Stimulated activated CD4-positive, alpha-beta T cell treated with anti-CD3 and anti-CD28 coated beads, Interleukin-2, amount 100 ng/mL, for 24 hours (primary cell): ENCODE measurements at regions not wholly inside any gene's neighbourhood (a gene's known extent, or its start where the extent isn't known, plus 50 kb on each side); places are given as distances from the start of the nearest gene placed in this dataset.
"Not testable (repeated sequence)": the region's sequence is repeated elsewhere in the genome, so short reads cannot be mapped to it uniquely, and the experiment has no call there.

Experiments used
- DNase-seq, 2 donors: peaks; one replicate each; pipeline ENCODE4 v3.0.0-alpha.2; 2020

- no peak for DNase-seq
Measured at GRCh38 chr1:121443001-121443540, 258.3 kb downstream of the SRGAP2C start.

GRCh38 chr1:121444096-121444495, 259.3 kb downstream of the SRGAP2C start:
- DNase-seq, result no peak

GRCh38 chr1:121445679-121446078, 260.9 kb downstream of the SRGAP2C start:
- no peak for DNase-seq

- not testable (repeated sequence) for DNase-seq
Measured at GRCh38 chr1:121447280-121447923, 262.6 kb downstream of the SRGAP2C start.

- DNase-seq, result not testable (repeated sequence)
Measured at GRCh38 chr1:121448064-121448463, 263.3 kb downstream of the SRGAP2C start.

GRCh38 chr1:121448851-121449250, 264.1 kb downstream of the SRGAP2C start:
- no peak for DNase-seq

DNA sequence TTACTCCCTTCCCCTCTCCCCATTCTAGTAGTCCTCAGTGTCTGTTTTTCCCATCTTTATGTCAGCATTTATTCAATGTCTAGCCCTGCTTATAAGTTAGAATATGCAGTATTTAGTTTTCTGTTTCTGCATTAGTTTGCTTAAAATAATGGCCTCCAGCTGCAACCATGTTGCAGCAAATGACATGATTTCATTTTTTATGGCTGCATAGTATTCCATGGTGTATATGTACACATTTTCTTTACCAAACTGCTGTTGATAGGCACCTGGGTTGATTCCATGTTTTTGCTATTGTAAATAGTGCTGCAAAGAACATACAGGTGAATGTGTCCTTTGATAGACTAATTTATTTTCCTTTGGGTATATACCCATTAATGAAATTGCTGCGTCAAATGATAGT, 267.7 kb downstream of the SRGAP2C start:
- DNase-seq, result no peak

DNA sequence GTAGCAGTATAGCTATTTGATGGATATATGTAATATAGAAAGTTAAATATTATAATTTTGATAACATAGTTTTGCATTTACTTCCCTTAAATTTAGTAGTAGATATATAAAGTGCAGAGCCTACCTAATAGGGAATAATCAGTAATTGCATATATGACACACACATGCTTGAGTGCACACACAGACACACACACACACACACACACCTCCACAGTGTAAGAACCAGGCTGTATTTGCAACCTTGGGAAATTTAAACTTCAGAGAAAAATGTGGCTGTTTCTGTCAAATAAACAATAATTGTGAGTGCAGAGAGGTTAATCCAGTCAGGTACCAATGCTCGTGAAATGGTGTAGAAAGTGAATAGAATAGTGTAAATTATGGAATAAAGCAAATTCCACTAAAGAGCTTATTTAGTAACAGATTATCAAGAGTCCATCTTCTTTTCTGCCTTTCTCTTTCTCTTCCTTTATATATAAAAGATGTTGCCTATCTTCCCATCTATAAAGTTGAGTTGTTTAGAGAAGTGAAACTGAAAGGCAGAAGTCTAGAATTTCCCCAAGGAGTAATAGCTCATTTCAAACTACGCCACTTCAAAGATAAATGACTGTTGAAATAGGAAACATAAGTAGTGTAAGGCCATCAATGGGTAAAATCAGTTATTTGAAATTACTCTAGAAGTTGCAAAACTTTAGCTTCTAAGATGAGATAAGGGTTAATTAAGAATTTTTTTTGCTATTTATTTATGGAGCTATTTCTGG, 273.7 kb downstream of the SRGAP2C start:
- no peak for DNase-seq

DNA sequence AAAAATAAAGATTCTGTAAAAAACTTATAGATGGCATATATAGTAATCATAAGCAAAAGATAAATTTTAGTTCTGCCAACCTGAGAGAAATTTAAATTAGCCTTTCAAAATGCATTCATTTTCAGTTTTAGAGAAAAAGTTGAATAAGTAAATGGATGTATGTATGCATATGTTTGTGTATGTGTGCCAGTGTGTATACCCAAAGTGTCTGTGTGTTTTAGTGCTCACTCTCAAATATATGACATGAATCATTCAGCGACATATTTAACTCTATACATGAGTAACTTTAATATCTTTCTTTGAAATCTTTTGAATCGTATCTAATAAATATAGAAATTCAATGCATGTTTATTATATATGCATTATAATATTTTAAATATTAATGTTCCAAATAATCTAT, 274.5 kb downstream of the SRGAP2C start:
- DNase-seq, result no peak

- DNase-seq, result not testable (repeated sequence)
Measured at GRCh38 chr1:121469395-121469794, 284.6 kb downstream of the SRGAP2C start.

DNA sequence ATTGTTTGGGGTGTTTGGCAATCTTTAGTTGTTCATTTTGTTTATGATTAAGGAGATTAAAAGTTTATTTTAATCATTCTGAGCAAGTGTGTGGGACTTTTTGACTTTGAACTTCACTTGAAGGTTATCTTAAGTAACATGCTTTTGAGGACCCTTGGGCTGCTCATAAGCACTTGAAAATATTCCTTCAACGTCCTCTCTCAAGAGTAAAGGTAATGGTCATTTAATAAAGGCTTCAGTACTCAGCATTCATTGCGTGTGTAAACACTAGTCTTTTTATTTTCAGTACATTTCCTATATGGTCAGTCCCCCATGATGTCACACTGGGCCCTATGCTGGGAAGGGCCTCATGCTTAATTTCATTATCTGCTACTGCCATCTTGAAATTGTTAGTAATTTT, 285.6 kb downstream of the SRGAP2C start:
- DNase-seq, result not testable (repeated sequence)

- DNase-seq, result no peak
Measured at GRCh38 chr1:121471523-121471922, 286.7 kb downstream of the SRGAP2C start.

DNA sequence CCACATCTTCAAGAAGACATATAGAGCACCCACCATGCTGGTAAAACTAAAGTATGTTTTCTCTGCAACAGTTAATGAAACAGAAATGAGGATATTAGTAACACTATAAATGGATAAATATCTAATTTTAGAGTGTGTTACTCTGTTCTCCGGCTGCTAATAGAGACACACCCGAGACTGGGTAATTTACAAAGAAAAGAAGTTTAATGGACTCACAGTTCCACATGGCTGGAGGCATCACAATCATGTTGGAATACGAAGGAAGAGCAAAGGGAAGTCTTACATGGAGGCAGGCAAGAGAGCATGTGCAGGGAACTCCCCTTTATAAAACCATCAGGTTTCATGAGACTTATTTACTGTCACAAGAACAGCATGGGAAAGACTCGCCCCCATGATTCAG, 287.2 kb downstream of the SRGAP2C start:
- DNase-seq, result no peak

DNA sequence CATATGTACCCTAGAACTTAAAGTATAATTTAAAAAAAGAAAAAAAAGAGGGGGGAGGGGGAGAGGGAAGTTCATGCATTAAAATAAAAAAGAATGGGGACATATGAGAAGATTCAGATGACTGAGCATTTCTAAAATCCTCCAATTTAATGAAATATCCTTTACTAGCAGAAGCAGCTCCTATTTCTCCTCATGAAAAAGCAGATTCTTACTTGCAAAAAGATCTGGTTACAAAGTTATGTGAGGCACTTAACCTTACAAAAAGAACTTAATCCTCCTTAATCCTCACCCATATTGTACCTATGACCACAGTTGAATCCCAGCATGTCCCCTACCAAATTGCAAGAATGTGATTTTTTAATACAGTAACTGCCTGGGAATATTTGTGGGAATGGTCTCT, 298.5 kb downstream of the SRGAP2C start:
- no peak for DNase-seq

GRCh38 chr1:121483961-121484424, 299.2 kb downstream of the SRGAP2C start:
- no peak for DNase-seq

- not testable (repeated sequence) for DNase-seq
Measured at GRCh38 chr1:121494796-121495195, 310.0 kb downstream of the SRGAP2C start.

GRCh38 chr1:121511455-121511854, 326.7 kb downstream of the SRGAP2C start:
- not testable (repeated sequence) for DNase-seq

DNA sequence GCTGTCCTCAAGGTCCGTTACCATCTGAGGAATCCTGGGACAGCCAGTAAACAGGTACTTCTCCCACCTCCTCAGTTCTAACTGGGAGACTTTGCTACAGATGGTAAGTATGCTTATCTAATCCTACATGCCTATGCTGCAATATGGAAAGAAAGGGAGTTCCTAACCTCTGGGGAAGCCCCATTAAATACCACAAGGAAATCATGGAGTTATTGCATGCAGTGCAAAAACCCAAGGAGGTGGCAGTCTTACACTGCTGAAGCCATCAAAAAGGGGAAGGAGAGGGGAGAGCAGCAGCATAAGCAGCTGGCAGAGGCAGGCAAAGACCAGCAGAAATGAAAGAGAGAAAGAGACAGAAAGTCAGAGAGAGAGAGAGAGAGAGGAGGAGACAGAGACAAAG, 327.1 kb downstream of the SRGAP2C start:
- not testable (repeated sequence) for DNase-seq

GRCh38 chr1:121515235-121515634, 330.5 kb downstream of the SRGAP2C start:
- no peak for DNase-seq

DNA sequence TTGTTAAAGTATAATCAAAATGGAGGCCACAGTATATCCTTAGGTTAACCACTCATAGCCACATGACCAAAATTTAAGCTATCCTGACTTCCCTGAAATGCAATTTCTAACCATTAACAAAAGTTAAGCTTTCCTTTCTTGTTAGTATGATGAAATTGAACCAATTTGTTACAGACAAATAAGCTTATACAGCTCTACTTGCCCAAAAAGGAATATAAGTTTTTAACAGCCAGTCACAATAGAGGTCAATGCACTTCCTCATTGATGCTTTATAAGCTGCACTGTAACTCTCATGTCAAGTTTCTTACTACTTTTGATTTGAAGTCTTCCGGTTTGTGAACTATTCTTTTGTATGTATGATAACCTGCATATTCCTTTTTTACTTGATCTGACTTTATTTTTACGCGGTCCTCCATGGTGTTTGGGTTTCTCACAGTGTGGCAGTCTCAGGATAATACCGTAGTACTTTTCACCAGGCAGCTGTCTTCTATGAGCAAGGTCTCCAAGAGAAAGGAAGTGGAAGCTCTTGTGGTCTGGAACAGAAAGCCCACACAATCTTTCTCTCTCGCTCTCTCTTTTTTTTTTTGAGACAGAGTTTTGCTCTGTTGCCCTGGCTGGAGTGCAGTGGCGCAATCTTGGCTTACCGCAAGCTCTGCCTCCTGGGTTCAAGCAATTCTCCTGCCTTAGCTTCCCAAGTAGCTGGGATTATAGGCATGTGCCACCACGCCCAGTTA, 331.6 kb downstream of the SRGAP2C start:
- peak in 1 of 2 donors; percentile 21 for DNase-seq

- no peak for DNase-seq
Measured at GRCh38 chr1:121517586-121518230, 332.9 kb downstream of the SRGAP2C start.

GRCh38 chr1:121518726-121519041, 333.9 kb downstream of the SRGAP2C start:
- no peak for DNase-seq
